D721Med (cell line): ENCODE measurements at regions not wholly inside any gene's neighbourhood (a gene's known extent, or its start where the extent isn't known, plus 50 kb on each side); places are given as distances from the start of the nearest gene placed in this dataset.

Experiments used
- DNase-seq: peaks from one replicate; pipeline ENCODE4 v3.0.0; 2011; ENCODE audit warnings: low spot score; ENCODE audit not compliant: insufficient read length
- FAIRE-seq: peaks from 2 replicates; lab custom pipeline; 2011; peaks lifted over from hg19 to GRCh38; lab: Jason Lieb, UNC
- CTCF ChIP-seq: IDR thresholded peaks from 2 replicates; pipeline ENCODE4 v1.5.1; 2012; ENCODE audit warnings: mild to moderate bottlenecking, control low read depth; ENCODE audit not compliant: insufficient read depth; ENCODE audit errors: missing control alignments

GRCh38 chr14:71722885-71723284, 209.3 kb upstream of the RGS6 start:
- DNase-seq (no peak), FAIRE-seq (no peak)
- no peak for TF ChIP-seq CTCF

GRCh38 chr14:71725922-71726579, 206.2 kb upstream of the RGS6 start:
- no peak for TF ChIP-seq CTCF
- FAIRE-seq (no peak), DNase-seq (no peak)

GRCh38 chr14:71726580-71727021, 205.6 kb upstream of the RGS6 start:
- DNase-seq (no peak), FAIRE-seq (no peak)
- no peak for TF ChIP-seq CTCF

- no peak for TF ChIP-seq CTCF
- no peak for DNase-seq
- FAIRE-seq: no peak
These were observed 203.8 kb upstream of the RGS6 start for GRCh38 chr14:71728386-71728785.

GRCh38 chr14:71729596-71729995, 202.6 kb upstream of the RGS6 start:
- no peak for TF ChIP-seq CTCF
- FAIRE-seq: peak; percentile 77
- no peak for DNase-seq

- no peak for DNase-seq
- TF ChIP-seq CTCF: no peak
- no peak for FAIRE-seq
These were observed 201.8 kb upstream of the RGS6 start for GRCh38 chr14:71730471-71730870.

GRCh38 chr14:71731096-71731495, 201.1 kb upstream of the RGS6 start:
- no peak for TF ChIP-seq CTCF
- DNase-seq: no peak
- no peak for FAIRE-seq
